HG03175 (cell line): ENCODE measurements at regions not wholly inside any gene's neighbourhood (a gene's known extent, or its start where the extent isn't known, plus 50 kb on each side); places are given as distances from the start of the nearest gene placed in this dataset.
"Not testable (repeated sequence)": the region's sequence is repeated elsewhere in the genome, so short reads cannot be mapped to it uniquely, and the experiment has no call there.

Experiments used
- ATAC-seq: cut with Tn5 transposase; IDR thresholded peaks from one replicate; pipeline ENCODE4 v1.9.1; 2021; ENCODE audit warnings: mild to moderate bottlenecking, moderate library complexity; ENCODE audit not compliant: unreplicated experiment

GRCh38 chr9:78938821-78939220 is 632.9 kb upstream of the TLE4 start:
- ATAC-seq = no peak

GRCh38 chr9:78939311-78940065 is 632.3 kb upstream of the TLE4 start:
- ATAC-seq = no peak

DNA sequence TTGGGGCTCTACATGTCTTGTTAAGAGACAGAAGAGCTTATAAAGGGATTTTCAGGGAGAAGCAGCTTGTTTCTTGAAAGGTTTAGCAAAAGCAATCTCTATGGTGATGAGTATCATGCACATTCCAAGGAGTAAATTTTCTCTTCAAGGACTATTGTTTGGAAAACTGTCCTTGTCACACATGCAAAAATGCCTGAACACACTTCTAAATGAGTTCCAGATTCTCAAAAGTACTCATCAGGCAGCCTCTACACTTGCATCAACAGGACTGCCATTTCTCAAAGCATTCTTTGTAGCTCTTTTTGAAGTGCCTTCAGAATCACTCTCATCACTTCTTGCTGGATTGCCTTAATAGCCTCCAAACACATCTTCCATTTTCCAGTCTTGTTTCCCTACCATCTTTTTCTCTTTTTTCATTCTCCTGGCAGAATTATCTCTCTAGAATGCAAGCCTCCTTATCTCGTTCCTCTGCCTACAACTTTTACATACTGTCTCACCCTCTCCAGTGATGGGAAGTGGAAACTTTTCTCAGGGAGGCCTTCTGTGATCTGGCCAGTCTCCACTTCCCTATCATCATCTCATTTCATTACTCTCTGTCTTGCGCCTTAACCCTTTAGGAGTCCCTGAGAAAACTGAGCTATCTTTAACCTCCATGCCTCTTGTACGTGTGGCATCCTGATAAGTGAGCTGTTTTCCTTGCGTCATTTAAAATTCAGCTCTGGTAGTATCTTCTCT is 631.5 kb upstream of the TLE4 start:
- ATAC-seq = no peak

DNA sequence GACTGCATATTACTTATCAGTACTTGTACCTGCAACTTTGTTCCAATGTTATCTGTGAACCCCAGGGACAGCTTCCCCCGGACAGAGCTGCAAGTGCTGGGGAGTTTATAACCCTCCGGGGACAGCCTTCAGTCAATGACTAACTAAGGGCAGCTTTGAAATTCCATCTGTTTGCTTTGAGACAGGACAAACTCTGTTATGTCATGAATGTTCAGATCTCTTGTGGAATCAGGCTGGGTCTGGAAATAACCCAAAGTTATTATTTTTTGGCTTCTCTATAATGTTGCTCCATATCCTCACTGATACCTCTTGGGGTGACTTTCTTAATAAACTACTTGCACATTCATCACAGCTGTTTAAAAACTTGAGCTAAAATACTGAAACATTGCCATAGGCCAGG is 617.5 kb upstream of the TLE4 start:
- no peak for ATAC-seq

DNA sequence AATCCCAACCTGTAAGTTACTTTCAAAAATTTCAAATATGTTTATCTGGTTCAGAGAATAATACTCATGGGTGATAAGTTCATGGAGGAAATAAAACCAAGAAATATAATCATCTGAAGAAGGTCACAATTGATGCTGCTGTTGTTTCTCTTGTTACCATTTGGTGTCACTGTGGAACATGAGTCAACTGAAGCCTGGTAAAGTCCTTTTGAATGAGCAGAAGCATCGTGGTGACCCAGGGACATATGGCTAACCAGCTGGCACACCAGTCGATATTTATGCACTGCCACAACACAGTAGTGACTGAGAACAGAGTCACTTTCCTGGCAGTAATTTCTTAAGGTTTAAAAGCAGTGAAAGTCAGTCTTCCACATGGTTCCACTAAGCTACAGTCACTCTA is 612.9 kb upstream of the TLE4 start:
- ATAC-seq = no peak

- ATAC-seq = no peak
These were observed 609.6 kb upstream of the TLE4 start for GRCh38 chr9:78962156-78962555.

GRCh38 chr9:78963911-78964310 is 607.9 kb upstream of the TLE4 start:
- no peak for ATAC-seq

DNA sequence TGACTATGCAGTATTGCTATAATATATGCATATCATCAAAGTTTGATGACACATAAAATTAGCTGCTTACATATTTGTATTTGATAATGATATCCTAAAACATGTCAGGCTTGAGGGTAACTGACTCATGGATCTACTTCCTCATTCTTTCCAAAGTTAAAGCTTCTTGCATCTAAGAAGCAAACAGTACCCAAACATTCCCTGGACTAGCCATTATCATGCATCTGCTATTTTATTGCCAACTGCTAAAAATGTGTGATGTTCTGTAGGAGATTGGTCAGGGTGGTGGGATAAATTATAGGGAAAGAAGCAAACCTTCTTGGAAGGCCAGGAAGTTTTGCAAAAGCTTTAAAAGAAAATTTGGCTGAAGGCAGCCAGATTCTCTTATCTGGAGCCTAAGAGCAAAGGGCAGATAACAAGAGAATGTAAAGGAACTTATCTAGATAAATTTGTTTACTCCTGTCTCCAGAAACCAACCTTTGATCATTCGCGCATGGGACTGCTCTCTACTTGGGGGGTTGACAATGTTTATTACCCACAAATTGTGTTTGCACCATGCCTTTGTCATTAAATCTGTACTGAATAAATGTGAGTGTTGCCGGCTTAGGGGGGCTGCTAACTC is 604.1 kb upstream of the TLE4 start:
- ATAC-seq = no peak

DNA sequence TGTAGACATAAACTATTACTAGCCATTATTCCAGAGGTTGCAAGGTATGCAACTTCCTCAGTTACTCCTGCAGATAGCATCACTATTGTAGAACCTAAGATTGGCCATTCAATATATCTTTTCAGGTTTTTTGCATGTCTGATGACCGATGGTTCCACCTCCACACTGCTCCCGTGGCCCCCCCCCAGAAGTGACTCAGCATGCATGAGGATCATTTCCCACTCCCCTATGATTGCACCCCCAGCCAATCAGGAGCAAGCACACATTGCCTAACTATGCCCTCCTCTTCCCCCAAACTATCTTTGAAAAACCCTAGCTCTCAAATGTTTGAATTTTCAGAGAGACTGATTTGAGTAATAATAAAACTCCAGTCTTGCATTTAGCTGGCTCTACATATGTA is 601.4 kb upstream of the TLE4 start:
- no peak for ATAC-seq

GRCh38 chr9:78971540-78971939 is 600.2 kb upstream of the TLE4 start:
- ATAC-seq = no peak

GRCh38 chr9:78972303-78972999 is 599.3 kb upstream of the TLE4 start:
- no peak for ATAC-seq

DNA sequence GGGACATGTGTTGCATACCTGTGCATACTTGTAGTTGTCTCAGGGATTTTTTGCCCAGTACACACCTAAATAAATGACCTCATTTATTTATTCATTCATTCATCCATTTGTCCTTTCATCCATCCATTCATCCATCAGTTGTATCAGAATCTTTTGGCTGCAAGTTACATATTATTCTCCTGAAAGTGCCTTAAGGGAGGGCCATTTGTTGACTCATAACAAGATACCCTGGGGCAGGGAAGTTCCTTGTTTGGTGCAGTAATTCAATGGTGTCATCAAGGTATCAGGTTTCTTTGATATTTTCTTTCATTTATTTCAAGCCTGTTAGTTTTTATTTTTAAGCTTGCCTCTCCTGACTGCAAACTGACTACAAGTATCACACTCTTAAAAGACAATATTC is 597.9 kb upstream of the TLE4 start:
- ATAC-seq = no peak

- ATAC-seq = no peak
These were observed 588.9 kb upstream of the TLE4 start for GRCh38 chr9:78982849-78983248.

- ATAC-seq = no peak
These were observed 586.6 kb upstream of the TLE4 start for GRCh38 chr9:78985084-78985738.

- ATAC-seq = no peak
These were observed 585.3 kb upstream of the TLE4 start for GRCh38 chr9:78986446-78986845.

- no peak for ATAC-seq
These were observed 582.6 kb upstream of the TLE4 start for GRCh38 chr9:78989031-78989658.

DNA sequence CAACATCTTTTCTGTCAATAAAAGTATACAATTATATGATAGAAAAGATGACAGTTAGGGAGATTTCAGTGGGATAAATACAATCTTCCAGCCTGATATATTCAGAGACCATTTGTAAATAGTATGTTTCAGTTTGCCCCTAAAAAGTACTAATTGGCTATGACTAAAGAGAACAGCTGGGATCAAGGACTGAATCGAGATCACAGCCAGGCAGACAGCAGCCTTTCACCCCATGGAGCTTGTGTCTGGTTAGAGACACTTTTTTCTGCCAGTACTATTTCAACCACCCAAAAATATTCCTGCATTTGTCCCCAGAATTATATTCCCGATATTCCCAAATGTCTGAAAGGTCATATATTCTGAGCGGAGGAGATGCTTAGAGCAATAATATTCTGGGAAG is 577.3 kb upstream of the TLE4 start:
- ATAC-seq = no peak

DNA sequence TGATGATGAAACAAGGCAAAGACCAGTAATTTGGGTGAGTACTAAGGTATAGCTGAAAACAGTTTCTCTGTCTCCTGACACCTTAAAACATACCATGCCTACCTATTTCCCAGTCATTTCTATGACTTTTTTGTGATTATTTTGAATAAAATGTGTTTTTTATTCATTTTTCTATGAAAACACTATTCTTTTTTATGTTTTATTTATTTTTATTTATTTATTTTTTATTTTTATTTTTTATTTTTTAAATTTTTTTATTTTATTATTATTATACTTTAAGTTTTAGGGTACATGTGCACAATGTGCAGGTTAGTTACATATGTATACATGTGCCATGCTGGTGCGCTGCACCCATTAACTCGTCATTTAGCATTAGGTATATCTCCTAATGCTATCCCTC is 576.8 kb upstream of the TLE4 start:
- ATAC-seq = not testable (repeated sequence)

- ATAC-seq = no peak
These were observed 574.5 kb upstream of the TLE4 start for GRCh38 chr9:78997296-78997695.

DNA sequence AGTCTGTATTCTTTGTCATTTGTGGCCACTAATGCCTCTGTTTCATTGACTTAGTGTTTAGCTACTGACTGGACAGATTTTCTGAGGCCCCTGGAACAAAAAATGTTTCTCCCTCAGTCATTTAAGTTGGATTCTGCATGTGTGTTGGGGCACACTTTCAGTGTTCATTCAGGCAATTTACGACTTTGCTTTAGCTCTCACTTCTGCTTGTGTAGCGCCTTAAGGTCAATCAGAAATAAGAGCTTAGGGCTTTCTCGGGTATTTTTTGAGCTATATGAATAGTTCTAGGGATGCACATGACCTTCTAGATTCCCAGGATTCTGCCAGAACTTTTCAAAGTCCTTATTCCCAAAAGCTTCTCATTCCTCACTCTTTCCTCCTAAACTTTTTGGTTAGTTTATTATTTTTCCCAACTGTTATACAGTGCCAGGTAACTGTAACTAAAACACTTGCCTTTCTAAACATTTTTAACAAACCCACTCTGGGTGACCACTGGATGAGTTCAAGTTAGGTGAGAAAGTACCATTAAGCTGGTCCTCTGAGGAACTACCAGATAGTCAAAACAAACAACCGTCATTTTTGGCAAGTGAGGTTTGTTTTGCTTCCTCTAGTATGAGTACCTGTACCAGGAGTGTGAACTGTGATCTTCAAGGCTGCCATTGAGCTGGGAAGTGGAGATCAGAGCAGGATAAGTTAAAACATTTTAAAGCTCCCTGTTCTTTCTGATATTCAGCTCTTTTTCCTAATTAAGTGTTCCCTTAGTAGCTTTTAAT is 571.3 kb upstream of the TLE4 start:
- no peak for ATAC-seq
